DMS 273 treated with DMSO at 0.1 percent for 48 hours (cell line): ENCODE measurements at regions not wholly inside any gene's neighbourhood (a gene's known extent, or its start where the extent isn't known, plus 50 kb on each side); places are given as distances from the start of the nearest gene placed in this dataset.

Experiments
- DNase-seq: peaks from one replicate; lab custom pipeline; 2025; lab: John Stamatoyannopoulos, UW

DNA sequence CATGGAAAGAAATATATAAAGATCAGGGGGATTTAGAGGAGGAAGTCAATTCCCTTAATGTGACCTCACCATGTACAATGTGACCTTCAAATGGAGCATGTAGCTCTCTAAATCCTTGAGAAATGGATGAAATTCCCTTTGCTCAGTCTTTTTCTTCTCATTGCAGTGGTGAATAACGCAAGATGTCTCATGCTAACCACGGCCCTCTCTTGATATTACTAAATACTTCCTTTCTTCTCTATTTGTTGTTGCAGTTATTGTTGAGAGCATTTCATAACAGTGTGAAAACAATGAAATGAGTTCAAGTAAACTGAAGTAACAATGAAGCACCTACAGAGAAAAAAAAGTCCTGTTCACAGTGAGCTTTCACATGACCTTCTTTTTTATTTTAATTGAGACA is 55.6 kb downstream of the ZNF281 start:
- DNase-seq = no peak

DNA sequence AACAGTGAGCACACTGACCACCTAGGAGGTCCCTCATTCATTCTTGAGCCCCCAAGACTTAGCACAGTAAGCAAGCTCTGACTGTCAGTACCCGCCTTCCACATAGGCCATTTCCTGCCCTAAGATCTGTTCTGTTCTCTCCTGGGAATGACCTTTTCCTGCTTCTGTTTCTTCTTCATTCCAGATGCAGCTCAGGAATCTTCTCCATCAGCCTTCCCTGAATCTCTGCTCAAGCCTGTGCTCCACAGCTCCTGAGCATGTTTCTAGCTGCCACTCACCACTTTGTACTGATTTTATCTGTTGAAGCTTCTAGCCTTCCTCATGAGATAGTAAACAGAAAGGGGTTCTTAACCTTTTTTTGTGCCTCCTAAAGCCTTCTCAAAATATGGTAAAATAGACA is 56.6 kb downstream of the ZNF281 start:
- no peak for DNase-seq

DNA sequence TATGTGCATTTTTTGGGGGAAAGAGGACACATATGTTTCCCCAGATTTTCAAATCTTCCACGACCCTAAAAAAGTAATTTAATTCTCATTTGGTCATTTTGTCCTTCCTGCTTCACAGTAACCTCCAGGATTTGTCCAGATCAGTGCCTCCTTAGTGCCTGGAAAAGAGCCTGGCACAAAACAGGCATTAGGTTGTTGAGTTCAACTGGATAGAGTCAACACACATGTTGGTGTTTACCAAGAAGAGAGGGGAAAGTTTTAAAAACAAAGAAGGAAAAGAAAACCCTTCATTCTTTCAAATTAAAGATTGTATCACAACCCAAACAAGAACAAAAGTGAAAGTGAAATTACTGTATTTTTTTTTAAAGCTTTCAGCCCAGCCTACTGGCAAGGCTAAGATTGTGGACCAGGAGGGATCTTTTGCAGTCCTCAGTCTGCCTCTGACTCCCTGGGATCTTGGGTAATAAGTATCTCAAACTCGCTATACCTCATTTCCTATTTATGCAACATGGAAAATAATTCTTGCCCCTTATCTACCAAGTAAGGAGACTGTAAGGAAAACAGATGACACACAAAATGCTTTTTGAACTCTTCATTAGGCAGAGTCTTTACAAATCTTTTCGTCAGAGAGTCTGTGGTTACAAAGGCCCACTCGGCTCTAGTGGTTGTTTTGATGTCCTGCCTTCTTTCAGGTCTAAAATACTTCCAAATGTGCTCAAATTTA is 57.8 kb downstream of the ZNF281 start:
- DNase-seq = no peak

DNA sequence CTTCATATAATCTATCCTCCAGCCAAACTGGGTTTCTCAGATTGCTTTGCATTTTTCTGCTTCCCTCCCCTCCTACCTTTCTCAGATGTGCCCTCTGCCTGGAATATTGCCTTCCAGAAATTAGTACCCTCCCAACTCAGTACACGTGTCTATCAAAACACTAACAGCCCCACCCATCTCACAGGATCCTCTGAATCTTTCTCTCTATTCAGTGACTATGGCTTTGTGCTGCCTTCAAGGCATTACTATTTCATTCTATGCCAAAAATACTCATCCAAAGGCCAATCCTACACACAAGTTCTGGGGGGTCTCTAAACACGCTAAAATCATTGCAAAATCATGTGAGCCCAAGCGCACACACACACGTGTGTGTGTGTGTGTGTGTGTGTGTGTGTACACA is 58.4 kb downstream of the ZNF281 start:
- no peak for DNase-seq

- no peak for DNase-seq
Observed at GRCh38 chr1:200346700-200347099, 63.1 kb downstream of the ZNF281 start.

GRCh38 chr1:200345520-200345919 is 64.3 kb downstream of the ZNF281 start:
- DNase-seq = no peak

GRCh38 chr1:200343874-200344273 is 66.0 kb downstream of the ZNF281 start:
- DNase-seq = no peak

DNA sequence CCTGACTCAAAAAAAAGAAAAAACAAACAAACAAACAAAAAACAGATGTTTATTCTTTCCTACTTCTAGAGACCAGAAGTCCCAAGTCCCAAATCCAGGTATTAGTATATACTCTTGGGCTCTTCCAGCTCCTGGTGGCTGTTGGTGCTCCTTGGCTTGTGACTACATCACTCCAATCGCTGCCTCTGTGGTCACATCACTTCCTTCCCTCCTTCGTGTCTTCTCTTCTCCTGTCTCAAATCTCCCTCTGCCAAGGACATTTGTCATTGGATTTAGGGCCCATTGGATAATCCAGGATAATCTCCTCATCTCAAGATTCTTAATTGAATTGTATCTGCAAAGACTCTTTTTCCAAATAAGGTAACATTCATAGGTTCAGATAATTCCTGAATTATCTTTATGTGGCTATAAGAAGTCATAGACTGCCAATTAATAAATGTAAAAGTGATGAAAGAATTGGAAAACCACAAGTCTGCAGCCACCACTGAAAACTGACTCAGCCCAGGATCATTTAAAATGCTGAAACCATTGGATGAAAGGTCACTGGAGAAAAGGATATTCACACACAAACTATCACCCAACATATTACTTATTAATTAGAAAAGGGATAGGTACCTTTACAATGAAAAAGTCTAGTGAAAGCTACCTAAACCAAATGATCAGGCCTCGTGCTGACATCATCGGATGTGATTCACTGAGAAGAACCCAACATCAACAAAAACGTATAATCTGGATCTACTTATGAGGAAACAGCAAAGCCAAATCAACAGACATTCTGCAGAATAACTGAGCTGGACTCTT is 67.1 kb downstream of the ZNF281 start:
- DNase-seq = no peak

DNA sequence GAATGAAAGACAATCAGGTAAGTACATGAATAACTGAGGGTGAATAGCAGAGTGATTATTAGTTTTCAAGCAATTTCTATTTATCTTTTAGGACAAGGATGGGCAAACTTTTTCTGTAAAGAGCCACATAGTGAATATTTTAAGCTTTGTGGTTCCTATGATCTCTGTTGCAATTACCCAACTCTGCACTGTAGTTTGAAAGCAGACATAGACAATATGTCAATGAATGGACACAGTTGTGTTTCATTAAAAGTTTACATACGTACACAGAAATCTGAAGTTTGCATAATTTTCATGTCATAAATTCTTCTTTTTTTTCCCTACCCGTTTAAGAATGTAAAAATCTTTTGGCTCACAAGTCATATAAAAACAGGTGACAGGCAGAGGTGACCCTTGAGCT is 71.4 kb downstream of the ZNF281 start:
- DNase-seq = no peak

- DNase-seq = no peak
Observed at GRCh38 chr1:200337831-200338230, 72.0 kb downstream of the ZNF281 start.

DNA sequence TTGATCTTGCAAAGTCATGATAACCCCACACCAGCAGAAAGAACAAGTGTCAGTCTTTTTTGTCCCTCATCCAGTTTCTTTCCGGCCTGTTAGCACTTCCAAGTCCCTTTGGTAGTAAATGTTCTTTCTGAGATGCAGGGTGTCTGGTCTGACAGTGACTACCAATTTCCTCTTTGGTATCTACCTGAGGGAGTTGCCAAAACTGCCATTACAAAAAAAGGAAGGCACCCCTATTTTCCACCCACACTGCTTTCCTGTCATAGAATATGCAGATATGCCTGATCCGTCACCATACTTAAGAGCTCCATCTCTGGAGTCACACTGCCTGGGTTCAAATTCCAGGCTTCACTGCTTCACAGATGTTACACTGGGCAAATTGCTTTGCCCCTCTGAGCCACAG is 72.4 kb downstream of the ZNF281 start:
- no peak for DNase-seq

DNA sequence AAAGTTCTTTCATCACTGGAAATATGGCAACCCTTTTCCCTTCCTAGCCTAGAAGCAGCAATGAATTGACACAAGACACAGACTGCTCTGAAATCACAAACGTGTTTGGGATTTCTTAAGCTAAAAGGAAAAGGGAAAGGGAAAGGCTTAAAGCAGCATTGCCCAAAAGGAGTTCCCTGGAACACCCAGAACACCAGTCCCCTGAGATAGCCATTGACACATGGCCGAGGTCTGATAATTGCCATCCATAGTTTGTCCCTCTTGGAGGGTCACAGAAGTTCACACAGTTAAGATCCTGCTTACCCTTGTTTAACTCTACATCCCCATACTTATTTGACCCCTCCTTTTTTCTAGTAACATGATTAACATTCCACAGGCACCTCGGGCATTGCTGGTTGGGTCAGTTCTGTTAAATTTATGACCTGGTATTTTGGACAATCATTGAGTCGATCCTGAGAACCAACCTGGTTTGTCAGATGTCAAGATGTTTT is 72.9 kb downstream of the ZNF281 start:
- no peak for DNase-seq

GRCh38 chr1:200336101-200336845 is 73.6 kb downstream of the ZNF281 start:
- DNase-seq = no peak

GRCh38 chr1:200334661-200335256 is 75.1 kb downstream of the ZNF281 start:
- DNase-seq = no peak

- DNase-seq = no peak
Observed at GRCh38 chr1:200333329-200333728, 76.5 kb downstream of the ZNF281 start.

DNA sequence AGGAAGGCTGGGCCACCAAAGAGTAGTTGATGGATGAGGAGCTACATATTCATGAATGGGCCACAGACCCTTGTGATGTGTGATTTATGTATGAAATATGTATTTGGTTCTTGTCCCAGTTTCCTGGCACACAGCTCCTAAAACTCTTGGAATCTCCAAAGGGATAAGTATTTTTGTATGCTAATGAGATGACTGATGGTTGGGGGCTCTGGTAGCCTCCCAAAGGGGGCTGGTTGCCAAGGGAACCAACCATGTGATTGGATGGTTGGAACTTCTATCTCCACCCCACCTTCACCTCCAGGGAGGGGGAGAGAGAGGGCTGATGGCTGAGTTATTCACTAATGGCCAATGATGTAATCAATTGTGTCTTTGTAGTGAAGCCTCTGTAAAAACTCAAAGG is 77.1 kb downstream of the ZNF281 start:
- DNase-seq = no peak

GRCh38 chr1:200330741-200331428 is 79.0 kb downstream of the ZNF281 start:
- no peak for DNase-seq

DNA sequence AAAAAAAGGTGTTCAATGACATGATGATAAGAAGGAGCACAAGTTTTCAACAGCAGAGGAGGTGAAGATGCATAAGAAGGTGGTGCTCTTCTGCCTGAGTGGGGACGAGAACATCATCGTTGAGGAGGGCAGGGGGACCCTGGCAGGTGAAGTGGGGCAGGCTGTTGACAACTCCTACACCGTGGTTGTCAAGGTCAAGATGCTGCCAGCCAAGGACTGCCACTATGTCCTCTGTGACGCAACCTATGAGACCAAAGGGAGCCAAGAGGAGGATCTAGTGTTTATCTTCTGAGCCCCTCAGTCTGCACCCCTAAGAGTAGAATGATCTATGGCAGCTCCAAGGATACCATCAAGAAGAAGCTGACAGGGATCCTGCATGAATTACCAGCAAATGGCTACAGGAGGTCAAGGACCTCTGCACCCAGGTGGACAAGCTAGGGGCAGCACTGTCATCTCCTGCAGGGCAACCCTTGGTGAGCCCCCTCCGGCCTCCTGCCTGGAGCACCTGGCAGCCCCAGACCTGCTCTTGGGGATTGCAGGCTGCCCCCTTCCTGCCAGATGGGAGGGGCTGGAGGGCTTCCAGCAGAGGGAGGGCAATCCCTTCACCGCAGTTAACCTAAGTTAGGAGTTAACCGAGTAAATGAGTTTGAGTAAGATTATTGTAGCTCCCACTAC is 80.5 kb downstream of the ZNF281 start:
- DNase-seq = no peak

GRCh38 chr1:200328379-200328778 is 81.5 kb downstream of the ZNF281 start:
- DNase-seq = no peak

GRCh38 chr1:200323856-200324400 is 85.9 kb downstream of the ZNF281 start:
- DNase-seq = no peak

- DNase-seq = no peak
Observed at GRCh38 chr1:200319148-200319547, 90.7 kb downstream of the ZNF281 start.
